ENCODE measurements at regions not wholly inside any gene's neighbourhood (a gene's known extent, or its start where the extent isn't known, plus 50 kb on each side); places are given as distances from the start of the nearest gene placed in this dataset.

DNA sequence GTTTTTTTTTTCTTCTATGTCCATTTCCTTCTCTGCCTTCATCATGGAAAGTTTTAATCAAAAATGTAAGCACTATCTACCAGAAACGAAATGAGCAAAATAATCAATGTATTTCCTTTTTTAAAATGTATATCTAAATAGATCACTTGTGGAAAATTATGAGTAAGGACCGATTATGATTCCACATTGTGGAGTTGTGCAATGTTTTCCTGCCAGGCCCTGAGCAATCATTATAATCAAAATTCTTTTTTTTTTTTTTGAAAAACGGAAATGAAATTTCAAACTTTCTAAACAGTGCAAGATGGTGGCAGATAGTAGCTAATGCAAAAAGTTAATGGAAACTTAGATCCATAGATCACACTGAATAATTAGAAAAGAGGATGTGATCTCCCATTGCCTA, 1074.6 kb upstream of the TMEM132C start:
- Mint-ChIP-seq H3K4me3 (no peak overlapping the region), H3K36me3 (ENCODE audit: low read depth) (peaks cover 49% of the 10 kb centered on the region), H3K27ac (no peak overlapping the region), H3K9me3 (peaks cover 91% of the 10 kb centered on the region), H3K4me1 (no peaks in the 10 kb centered on the region), H3K27me3 (ENCODE audit: insufficient read depth, low read depth, poor library complexity) (peaks cover 4% of the 10 kb centered on the region)
- no peaks in the 10 kb centered on the region for H3K27me3 ChIP-seq (ENCODE audit: insufficient read depth)
- H4K20me1 ChIP-seq (replicated peaks; ENCODE audit: insufficient read depth), result no peaks in the 10 kb centered on the region
- H3K36me3 ChIP-seq (ENCODE audit: insufficient read depth), result peaks cover 3% of the 10 kb centered on the region; the same call in 1 of the 2 replicates
- no peaks in the 10 kb centered on the region for H3K4me1 ChIP-seq (ENCODE audit: insufficient read depth)
- H2AFZ ChIP-seq, result no peak overlapping the region
- TF ChIP-seq ZNF114 (CRISPR knock-in tag; IDR thresholded peaks at IDR 0.05) (no peak), CREB1 (CRISPR knock-in tag; IDR thresholded peaks at IDR 0.05; ENCODE audit: low read depth) (no peak), STAT1 (IDR thresholded peaks at IDR 0.05; ENCODE audit: unreplicated experiment) (no peak), EZH2 (IDR thresholded peaks at IDR 0.05; ENCODE audit: low read depth, unreplicated experiment) (no peak), POLR2AphosphoS5 (IDR thresholded peaks at IDR 0.05; ENCODE audit: low read depth) (no peak), EZH2phosphoT487 (IDR thresholded peaks at IDR 0.05; ENCODE audit: unreplicated experiment) (no peak), JUNB (IDR thresholded peaks at IDR 0.05; ENCODE audit: unreplicated experiment) (no peak), CTCF (conservative IDR thresholded peaks at IDR 0.05; ENCODE audit: low read depth in 2 of 2) (no peak), ZNF331 (CRISPR knock-in tag; IDR thresholded peaks at IDR 0.05; ENCODE audit: low read depth) (no peak), NANOG (IDR thresholded peaks at IDR 0.05; ENCODE audit: borderline replicate concordance) (no peak), REST (IDR thresholded peaks at IDR 0.05; ENCODE audit: unreplicated experiment) (no peak)
- TF ChIP-seq, protein P1, sequence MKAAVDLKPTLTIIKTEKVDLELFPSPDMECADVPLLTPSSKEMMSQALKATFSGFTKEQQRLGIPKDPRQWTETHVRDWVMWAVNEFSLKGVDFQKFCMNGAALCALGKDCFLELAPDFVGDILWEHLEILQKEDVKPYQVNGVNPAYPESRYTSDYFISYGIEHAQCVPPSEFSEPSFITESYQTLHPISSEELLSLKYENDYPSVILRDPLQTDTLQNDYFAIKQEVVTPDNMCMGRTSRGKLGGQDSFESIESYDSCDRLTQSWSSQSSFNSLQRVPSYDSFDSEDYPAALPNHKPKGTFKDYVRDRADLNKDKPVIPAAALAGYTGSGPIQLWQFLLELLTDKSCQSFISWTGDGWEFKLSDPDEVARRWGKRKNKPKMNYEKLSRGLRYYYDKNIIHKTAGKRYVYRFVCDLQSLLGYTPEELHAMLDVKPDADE (IDR thresholded peaks at IDR 0.05), result no peak
- TF ChIP-seq, protein P2, sequence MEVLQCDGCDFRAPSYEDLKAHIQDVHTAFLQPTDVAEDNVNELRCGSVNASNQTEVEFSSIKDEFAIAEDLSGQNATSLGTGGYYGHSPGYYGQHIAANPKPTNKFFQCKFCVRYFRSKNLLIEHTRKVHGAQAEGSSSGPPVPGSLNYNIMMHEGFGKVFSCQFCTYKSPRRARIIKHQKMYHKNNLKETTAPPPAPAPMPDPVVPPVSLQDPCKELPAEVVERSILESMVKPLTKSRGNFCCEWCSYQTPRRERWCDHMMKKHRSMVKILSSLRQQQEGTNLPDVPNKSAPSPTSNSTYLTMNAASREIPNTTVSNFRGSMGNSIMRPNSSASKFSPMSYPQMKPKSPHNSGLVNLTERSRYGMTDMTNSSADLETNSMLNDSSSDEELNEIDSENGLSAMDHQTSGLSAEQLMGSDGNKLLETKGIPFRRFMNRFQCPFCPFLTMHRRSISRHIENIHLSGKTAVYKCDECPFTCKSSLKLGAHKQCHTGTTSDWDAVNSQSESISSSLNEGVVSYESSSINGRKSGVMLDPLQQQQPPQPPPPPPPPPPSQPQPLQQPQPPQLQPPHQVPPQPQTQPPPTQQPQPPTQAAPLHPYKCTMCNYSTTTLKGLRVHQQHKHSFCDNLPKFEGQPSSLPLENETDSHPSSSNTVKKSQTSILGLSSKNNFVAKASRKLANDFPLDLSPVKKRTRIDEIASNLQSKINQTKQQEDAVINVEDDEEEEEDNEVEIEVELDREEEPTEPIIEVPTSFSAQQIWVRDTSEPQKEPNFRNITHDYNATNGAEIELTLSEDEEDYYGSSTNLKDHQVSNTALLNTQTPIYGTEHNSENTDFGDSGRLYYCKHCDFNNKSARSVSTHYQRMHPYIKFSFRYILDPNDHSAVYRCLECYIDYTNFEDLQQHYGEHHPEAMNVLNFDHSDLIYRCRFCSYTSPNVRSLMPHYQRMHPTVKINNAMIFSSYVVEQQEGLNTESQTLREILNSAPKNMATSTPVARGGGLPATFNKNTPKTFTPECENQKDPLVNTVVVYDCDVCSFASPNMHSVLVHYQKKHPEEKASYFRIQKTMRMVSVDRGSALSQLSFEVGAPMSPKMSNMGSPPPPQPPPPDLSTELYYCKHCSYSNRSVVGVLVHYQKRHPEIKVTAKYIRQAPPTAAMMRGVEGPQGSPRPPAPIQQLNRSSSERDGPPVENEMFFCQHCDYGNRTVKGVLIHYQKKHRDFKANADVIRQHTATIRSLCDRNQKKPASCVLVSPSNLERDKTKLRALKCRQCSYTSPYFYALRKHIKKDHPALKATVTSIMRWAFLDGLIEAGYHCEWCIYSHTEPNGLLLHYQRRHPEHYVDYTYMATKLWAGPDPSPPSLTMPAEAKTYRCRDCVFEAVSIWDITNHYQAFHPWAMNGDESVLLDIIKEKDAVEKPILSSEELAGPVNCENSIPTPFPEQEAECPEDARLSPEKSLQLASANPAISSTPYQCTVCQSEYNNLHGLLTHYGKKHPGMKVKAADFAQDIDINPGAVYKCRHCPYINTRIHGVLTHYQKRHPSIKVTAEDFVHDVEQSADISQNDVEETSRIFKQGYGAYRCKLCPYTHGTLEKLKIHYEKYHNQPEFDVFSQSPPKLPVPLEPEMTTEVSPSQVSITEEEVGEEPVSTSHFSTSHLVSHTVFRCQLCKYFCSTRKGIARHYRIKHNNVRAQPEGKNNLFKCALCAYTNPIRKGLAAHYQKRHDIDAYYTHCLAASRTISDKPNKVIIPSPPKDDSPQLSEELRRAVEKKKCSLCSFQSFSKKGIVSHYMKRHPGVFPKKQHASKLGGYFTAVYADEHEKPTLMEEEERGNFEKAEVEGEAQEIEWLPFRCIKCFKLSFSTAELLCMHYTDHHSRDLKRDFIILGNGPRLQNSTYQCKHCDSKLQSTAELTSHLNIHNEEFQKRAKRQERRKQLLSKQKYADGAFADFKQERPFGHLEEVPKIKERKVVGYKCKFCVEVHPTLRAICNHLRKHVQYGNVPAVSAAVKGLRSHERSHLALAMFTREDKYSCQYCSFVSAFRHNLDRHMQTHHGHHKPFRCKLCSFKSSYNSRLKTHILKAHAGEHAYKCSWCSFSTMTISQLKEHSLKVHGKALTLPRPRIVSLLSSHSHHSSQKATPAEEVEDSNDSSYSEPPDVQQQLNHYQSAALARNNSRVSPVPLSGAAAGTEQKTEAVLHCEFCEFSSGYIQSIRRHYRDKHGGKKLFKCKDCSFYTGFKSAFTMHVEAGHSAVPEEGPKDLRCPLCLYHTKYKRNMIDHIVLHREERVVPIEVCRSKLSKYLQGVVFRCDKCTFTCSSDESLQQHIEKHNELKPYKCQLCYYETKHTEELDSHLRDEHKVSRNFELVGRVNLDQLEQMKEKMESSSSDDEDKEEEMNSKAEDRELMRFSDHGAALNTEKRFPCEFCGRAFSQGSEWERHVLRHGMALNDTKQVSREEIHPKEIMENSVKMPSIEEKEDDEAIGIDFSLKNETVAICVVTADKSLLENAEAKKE (CRISPR knock-in tag; IDR thresholded peaks at IDR 0.05), result no peak
- ATAC-seq (no peak), DNase-seq (ENCODE audit: low spot score) (no peak)
- H3K27ac ChIP-seq (ENCODE audit: low read depth), result no peak overlapping the region
- no peak overlapping the region for H3K4me3 ChIP-seq
- H3K79me2 ChIP-seq (replicated peaks; ENCODE audit: insufficient read depth), result no peaks in the 10 kb centered on the region
- no peak overlapping the region for H3K4me2 ChIP-seq
- H3K9me2 ChIP-seq (ENCODE audit: insufficient read depth), result no peaks in the 10 kb centered on the region
- no peaks in the 10 kb centered on the region for H3F3A ChIP-seq (replicated peaks; ENCODE audit: low read depth)
